HG03066 (cell line): ENCODE measurements at regions not wholly inside any gene's neighbourhood (a gene's known extent, or its start where the extent isn't known, plus 50 kb on each side); places are given as distances from the start of the nearest gene placed in this dataset.

ENCODE experiments used
- ATAC-seq: cut with Tn5 transposase; IDR thresholded peaks from one replicate; pipeline ENCODE4 v1.9.1; 2021; ENCODE audit warnings: low read depth; ENCODE audit not compliant: unreplicated experiment

GRCh38 chr6:159118924-159119323 lies 50.3 kb upstream of the FNDC1 start:
- no peak for ATAC-seq

- ATAC-seq = no peak
Observed at GRCh38 chr6:159117563-159117962, 51.6 kb upstream of the FNDC1 start.

- no peak for ATAC-seq
Observed at GRCh38 chr6:159117046-159117445, 52.2 kb upstream of the FNDC1 start.

GRCh38 chr6:159116343-159116742 lies 52.9 kb upstream of the FNDC1 start:
- peak; percentile 72 for ATAC-seq

- ATAC-seq = no peak
Observed at GRCh38 chr6:159114569-159114968, 54.6 kb upstream of the FNDC1 start.

- no peak for ATAC-seq
Observed at GRCh38 chr6:159113223-159113622, 56.0 kb upstream of the FNDC1 start.

- ATAC-seq = no peak
Observed at GRCh38 chr6:159112714-159113113, 56.5 kb upstream of the FNDC1 start.

- ATAC-seq = no peak
Observed at GRCh38 chr6:159110748-159111147, 58.5 kb upstream of the FNDC1 start.

GRCh38 chr6:159110013-159110412 lies 59.2 kb upstream of the FNDC1 start:
- ATAC-seq = no peak

GRCh38 chr6:159109391-159109790 lies 59.8 kb upstream of the FNDC1 start:
- no peak for ATAC-seq

- no peak for ATAC-seq
Observed at GRCh38 chr6:159108426-159108985, 60.7 kb upstream of the FNDC1 start.

GRCh38 chr6:159107451-159108260 lies 61.5 kb upstream of the FNDC1 start:
- no peak for ATAC-seq

- peak; percentile 83 for ATAC-seq
Observed at GRCh38 chr6:159106627-159107241, 61.9 kb upstream of the TAGAP start.

GRCh38 chr6:159105716-159106115 lies 60.9 kb upstream of the TAGAP start:
- ATAC-seq = no peak

GRCh38 chr6:159104931-159105330 lies 60.1 kb upstream of the TAGAP start:
- ATAC-seq = no peak

- peak; percentile 32 for ATAC-seq
Observed at GRCh38 chr6:159104163-159104925, 59.6 kb upstream of the TAGAP start.

GRCh38 chr6:159103396-159104162 lies 58.8 kb upstream of the TAGAP start:
- ATAC-seq = no peak

GRCh38 chr6:159102373-159103160 lies 57.8 kb upstream of the TAGAP start:
- no peak for ATAC-seq

GRCh38 chr6:159101656-159102055 lies 56.9 kb upstream of the TAGAP start:
- ATAC-seq = no peak
